Endometrial microvascular endothelial cells (primary cell): ENCODE measurements at regions not wholly inside any gene's neighbourhood (a gene's known extent, or its start where the extent isn't known, plus 50 kb on each side); places are given as distances from the start of the nearest gene placed in this dataset.
"Not testable (repeated sequence)": the region's sequence is repeated elsewhere in the genome, so short reads cannot be mapped to it uniquely, and the experiment has no call there.

Source experiments
- in situ Hi-C: cut with HindIII; loops from 2 replicates; pipeline ENCODE4 v1.10.0; 2017; ENCODE audit warnings: low sequenced_read_pairs, low pct_unique_long_range_greater_than_20kb; ENCODE audit errors: inconsistent ontology term

GRCh38 chr3:194034346-194035336 lies 101.3 kb upstream of the HES1 start:
- in situ Hi-C loops = no loop called here

GRCh38 chr3:194035406-194036138 lies 100.4 kb upstream of the HES1 start:
- in situ Hi-C loops = no loop called here

- in situ Hi-C loops = no loop called here
Measured at GRCh38 chr3:194036842-194037241, 99.1 kb upstream of the HES1 start.

- in situ Hi-C loops = not testable (repeated sequence)
Measured at GRCh38 chr3:194038346-194038745, 97.6 kb upstream of the HES1 start.

GRCh38 chr3:194038960-194039359 lies 97.0 kb upstream of the HES1 start:
- in situ Hi-C loops = no loop called here

- in situ Hi-C loops = no loop called here
Measured at GRCh38 chr3:194040516-194041273, 95.3 kb upstream of the HES1 start.

- in situ Hi-C loops = no loop called here
Measured at GRCh38 chr3:194042927-194043326, 93.0 kb upstream of the HES1 start.

GRCh38 chr3:194043516-194043915 lies 92.4 kb upstream of the HES1 start:
- in situ Hi-C loops = no loop called here

GRCh38 chr3:194045289-194045688 lies 90.7 kb upstream of the HES1 start:
- in situ Hi-C loops = no loop called here

GRCh38 chr3:194045919-194046318 lies 90.0 kb upstream of the HES1 start:
- in situ Hi-C loops = no loop called here

- in situ Hi-C loops = no loop called here
Measured at GRCh38 chr3:194046531-194046930, 89.4 kb upstream of the HES1 start.

- in situ Hi-C loops = no loop called here
Measured at GRCh38 chr3:194046995-194047645, 88.8 kb upstream of the HES1 start.

GRCh38 chr3:194049394-194049793 lies 86.6 kb upstream of the HES1 start:
- in situ Hi-C loops = no loop called here

- in situ Hi-C loops = no loop called here
Measured at GRCh38 chr3:194050782-194051320, 85.1 kb upstream of the HES1 start.

GRCh38 chr3:194051366-194052149 lies 84.4 kb upstream of the HES1 start:
- in situ Hi-C loops = no loop called here

- in situ Hi-C loops = no loop called here
Measured at GRCh38 chr3:194053136-194053535, 82.8 kb upstream of the HES1 start.

- in situ Hi-C loops = no loop called here
Measured at GRCh38 chr3:194054016-194054415, 81.9 kb upstream of the HES1 start.

GRCh38 chr3:194054540-194054939 lies 81.4 kb upstream of the HES1 start:
- in situ Hi-C loops = no loop called here
